ENCODE measurements at regions not wholly inside any gene's neighbourhood (a gene's known extent, or its start where the extent isn't known, plus 50 kb on each side); places are given as distances from the start of the nearest gene placed in this dataset.

DNA sequence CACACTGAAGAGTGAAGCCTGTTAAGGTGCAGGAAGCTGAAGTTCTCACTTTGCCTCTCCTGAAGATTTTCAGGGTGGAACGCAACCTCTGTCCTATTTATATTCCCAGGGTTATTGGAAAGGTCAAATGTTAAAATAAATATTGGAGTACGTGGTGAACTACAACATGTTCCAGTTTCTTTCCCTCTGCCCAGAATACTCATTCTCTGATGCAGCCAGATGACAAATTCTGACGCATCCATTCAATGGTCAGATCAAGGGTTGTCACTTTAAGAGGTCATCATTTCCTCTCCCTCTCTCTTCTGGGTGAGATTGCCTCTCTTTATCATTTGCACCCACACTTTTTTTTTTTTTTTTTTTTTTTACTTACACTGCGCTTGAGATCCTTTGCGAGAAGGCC lies 277.1 kb downstream of the BRINP1 start:
- ATAC-seq: no peak
- no peak for TF ChIP-seq SNAI2 (CRISPR knock-in tag; IDR thresholded peaks at IDR 0.05)
- TF ChIP-seq RARB (CRISPR knock-in tag; IDR thresholded peaks at IDR 0.05): no peak
- no peak for TF ChIP-seq PPARA (CRISPR knock-in tag; IDR thresholded peaks at IDR 0.05; ENCODE audit: borderline replicate concordance)
- TF ChIP-seq ZC3H10 (CRISPR knock-in tag; IDR thresholded peaks at IDR 0.05): no peak
- no peak for TF ChIP-seq TCF4 (CRISPR knock-in tag; IDR thresholded peaks at IDR 0.05; ENCODE audit: borderline replicate concordance)
- TF ChIP-seq CSDC2 (CRISPR knock-in tag; IDR thresholded peaks at IDR 0.05): no peak
- TF ChIP-seq, protein P1, sequence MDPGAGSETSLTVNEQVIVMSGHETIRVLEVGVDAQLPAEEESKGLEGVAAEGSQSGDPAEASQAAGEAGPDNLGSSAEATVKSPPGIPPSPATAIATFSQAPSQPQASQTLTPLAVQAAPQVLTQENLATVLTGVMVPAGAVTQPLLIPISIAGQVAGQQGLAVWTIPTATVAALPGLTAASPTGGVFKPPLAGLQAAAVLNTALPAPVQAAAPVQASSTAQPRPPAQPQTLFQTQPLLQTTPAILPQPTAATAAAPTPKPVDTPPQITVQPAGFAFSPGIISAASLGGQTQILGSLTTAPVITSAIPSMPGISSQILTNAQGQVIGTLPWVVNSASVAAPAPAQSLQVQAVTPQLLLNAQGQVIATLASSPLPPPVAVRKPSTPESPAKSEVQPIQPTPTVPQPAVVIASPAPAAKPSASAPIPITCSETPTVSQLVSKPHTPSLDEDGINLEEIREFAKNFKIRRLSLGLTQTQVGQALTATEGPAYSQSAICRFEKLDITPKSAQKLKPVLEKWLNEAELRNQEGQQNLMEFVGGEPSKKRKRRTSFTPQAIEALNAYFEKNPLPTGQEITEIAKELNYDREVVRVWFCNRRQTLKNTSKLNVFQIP (CRISPR knock-in tag; IDR thresholded peaks at IDR 0.05; ENCODE audit: borderline replicate concordance, low read depth): no peak
- no peak for TF ChIP-seq BACH2 (CRISPR knock-in tag; IDR thresholded peaks at IDR 0.05; ENCODE audit: borderline replicate concordance)
- TF ChIP-seq, protein P2, sequence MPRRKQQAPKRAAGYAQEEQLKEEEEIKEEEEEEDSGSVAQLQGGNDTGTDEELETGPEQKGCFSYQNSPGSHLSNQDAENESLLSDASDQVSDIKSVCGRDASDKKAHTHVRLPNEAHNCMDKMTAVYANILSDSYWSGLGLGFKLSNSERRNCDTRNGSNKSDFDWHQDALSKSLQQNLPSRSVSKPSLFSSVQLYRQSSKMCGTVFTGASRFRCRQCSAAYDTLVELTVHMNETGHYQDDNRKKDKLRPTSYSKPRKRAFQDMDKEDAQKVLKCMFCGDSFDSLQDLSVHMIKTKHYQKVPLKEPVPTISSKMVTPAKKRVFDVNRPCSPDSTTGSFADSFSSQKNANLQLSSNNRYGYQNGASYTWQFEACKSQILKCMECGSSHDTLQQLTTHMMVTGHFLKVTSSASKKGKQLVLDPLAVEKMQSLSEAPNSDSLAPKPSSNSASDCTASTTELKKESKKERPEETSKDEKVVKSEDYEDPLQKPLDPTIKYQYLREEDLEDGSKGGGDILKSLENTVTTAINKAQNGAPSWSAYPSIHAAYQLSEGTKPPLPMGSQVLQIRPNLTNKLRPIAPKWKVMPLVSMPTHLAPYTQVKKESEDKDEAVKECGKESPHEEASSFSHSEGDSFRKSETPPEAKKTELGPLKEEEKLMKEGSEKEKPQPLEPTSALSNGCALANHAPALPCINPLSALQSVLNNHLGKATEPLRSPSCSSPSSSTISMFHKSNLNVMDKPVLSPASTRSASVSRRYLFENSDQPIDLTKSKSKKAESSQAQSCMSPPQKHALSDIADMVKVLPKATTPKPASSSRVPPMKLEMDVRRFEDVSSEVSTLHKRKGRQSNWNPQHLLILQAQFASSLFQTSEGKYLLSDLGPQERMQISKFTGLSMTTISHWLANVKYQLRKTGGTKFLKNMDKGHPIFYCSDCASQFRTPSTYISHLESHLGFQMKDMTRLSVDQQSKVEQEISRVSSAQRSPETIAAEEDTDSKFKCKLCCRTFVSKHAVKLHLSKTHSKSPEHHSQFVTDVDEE (CRISPR knock-in tag; IDR thresholded peaks at IDR 0.05): no peak
- TF ChIP-seq, protein P3, sequence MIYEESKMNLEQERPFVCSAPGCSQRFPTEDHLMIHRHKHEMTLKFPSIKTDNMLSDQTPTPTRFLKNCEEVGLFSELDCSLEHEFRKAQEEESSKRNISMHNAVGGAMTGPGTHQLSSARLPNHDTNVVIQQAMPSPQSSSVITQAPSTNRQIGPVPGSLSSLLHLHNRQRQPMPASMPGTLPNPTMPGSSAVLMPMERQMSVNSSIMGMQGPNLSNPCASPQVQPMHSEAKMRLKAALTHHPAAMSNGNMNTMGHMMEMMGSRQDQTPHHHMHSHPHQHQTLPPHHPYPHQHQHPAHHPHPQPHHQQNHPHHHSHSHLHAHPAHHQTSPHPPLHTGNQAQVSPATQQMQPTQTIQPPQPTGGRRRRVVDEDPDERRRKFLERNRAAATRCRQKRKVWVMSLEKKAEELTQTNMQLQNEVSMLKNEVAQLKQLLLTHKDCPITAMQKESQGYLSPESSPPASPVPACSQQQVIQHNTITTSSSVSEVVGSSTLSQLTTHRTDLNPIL (CRISPR knock-in tag; IDR thresholded peaks at IDR 0.05; ENCODE audit: low read depth): no peak
- no peak for TF ChIP-seq ESRRG (CRISPR knock-in tag; IDR thresholded peaks at IDR 0.05)
- TF ChIP-seq TOX (CRISPR knock-in tag; IDR thresholded peaks at IDR 0.05; ENCODE audit: borderline replicate concordance): no peak
- no peak for TF ChIP-seq ZNF8 (CRISPR knock-in tag; IDR thresholded peaks at IDR 0.05)
- no peak for TF ChIP-seq ZFP30 (CRISPR knock-in tag; IDR thresholded peaks at IDR 0.05)

DNA sequence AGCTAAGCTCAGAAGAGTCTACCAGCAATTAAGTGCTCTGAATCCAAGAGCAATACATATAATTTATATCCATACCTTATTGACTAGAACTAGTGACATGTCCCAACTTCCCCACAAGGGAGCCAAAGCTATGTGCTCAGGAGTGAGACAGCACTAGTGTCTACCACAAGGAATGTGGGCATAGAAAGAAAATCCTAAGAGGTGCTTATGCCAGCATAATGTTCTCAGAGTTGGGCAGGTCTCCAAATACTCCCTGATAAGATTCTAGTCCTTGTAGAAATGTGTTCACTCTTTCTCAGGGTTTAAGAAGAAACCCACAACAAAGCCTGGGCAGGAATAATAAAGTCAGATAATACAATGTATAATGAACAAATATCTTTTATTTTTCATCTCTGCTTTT lies 275.1 kb downstream of the BRINP1 start:
- no peak for ATAC-seq
- no peak for TF ChIP-seq ARNTL (CRISPR knock-in tag; IDR thresholded peaks at IDR 0.05; ENCODE audit: borderline replicate concordance, low read depth)
- TF ChIP-seq, protein P4, sequence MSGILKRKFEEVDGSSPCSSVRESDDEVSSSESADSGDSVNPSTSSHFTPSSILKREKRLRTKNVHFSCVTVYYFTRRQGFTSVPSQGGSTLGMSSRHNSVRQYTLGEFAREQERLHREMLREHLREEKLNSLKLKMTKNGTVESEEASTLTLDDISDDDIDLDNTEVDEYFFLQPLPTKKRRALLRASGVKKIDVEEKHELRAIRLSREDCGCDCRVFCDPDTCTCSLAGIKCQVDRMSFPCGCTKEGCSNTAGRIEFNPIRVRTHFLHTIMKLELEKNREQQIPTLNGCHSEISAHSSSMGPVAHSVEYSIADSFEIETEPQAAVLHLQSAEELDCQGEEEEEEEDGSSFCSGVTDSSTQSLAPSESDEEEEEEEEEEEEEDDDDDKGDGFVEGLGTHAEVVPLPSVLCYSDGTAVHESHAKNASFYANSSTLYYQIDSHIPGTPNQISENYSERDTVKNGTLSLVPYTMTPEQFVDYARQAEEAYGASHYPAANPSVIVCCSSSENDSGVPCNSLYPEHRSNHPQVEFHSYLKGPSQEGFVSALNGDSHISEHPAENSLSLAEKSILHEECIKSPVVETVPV (CRISPR knock-in tag; IDR thresholded peaks at IDR 0.05): no peak
- no peak for TF ChIP-seq ZNF70 (CRISPR knock-in tag; IDR thresholded peaks at IDR 0.05)
- TF ChIP-seq ZFP30 (CRISPR knock-in tag; IDR thresholded peaks at IDR 0.05): no peak
- TF ChIP-seq ZFP3 (CRISPR knock-in tag; IDR thresholded peaks at IDR 0.05): no peak
- TF ChIP-seq GLIS3 (CRISPR knock-in tag; IDR thresholded peaks at IDR 0.05): no peak
- no peak for TF ChIP-seq ISL1 (CRISPR knock-in tag; IDR thresholded peaks at IDR 0.05)
- TF ChIP-seq OSR1 (CRISPR knock-in tag; IDR thresholded peaks at IDR 0.05): no peak
- no peak for TF ChIP-seq CSDC2 (CRISPR knock-in tag; IDR thresholded peaks at IDR 0.05)
- no peak for TF ChIP-seq ZC3H10 (CRISPR knock-in tag; IDR thresholded peaks at IDR 0.05)
- TF ChIP-seq SNAI2 (CRISPR knock-in tag; IDR thresholded peaks at IDR 0.05): no peak

DNA sequence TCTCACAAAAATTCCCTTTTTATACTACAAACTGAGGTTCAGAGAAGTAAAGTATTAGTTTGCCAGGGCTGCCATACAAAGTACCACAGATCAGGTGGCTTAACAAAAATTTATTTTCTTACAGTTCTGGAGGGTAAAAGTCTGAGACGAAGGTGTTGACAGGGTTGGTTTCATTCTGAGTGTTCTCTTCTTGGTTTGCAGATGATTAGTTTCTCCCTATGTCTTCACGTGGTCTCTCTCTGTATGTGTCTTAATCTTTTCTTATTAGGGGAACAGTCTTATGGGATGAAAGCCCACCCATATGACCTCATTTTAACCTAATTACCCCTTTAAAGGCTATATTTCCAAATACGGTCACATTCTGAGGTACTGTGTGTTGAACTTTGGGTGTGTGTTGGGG lies 274.2 kb downstream of the BRINP1 start:
- ATAC-seq: no peak
- TF ChIP-seq TOX (CRISPR knock-in tag; IDR thresholded peaks at IDR 0.05; ENCODE audit: borderline replicate concordance) (no peak), PPARA (CRISPR knock-in tag; IDR thresholded peaks at IDR 0.05; ENCODE audit: borderline replicate concordance) (no peak), CSDC2 (CRISPR knock-in tag; IDR thresholded peaks at IDR 0.05) (no peak), ESRRG (CRISPR knock-in tag; IDR thresholded peaks at IDR 0.05) (no peak)
- TF ChIP-seq, protein P3 (CRISPR knock-in tag; IDR thresholded peaks at IDR 0.05; ENCODE audit: low read depth): no peak
